ENCODE measurements at regions not wholly inside any gene's neighbourhood (a gene's known extent, or its start where the extent isn't known, plus 50 kb on each side); places are given as distances from the start of the nearest gene placed in this dataset.
A peak's percentile ranks its signal among the peaks of the same experiment; 100 is the strongest.

DNA sequence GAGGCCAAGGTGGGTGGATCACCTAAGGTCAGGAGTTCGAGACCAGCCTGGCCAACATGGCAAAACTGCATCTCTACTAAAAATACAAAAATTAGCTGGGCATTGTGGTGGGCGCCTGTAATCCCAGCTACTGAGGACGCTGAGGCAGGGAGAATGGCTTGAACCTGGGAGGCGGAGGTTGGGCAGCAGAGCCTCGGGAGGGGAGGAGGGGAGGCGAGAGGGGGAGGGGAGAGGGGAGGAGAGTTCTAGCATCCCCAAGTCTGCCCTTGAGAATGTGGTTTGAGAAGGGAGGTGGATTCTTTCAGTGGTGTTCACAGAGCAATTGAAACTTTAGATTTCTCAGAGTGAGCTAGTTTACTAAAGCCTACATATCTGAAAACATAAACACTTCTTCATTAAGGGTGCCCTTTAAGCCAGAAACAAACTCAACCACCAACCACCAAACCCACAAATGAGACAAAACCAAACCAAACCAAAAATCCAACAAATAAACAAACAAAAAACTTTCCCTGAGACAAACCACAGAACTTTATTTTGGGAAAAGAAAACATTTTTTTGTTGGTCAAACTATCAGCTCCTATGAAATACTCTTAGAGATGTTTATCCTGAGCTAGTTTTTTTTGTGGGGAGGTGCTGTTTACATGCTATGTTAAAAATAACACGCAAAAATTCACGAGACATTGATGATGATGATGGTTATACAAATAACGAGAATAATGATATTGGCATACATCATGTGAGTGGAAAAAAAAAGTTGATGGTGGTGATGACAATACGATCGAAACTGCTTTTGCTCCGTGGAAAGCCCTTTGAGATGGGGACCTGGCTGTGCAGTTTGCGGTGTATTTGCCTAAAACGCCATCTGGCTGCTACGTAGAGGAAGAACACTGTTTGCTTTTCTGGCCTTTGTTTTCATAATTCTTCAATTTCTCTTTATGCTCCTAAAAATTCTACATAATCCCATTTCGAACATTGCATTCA lies 98.2 kb upstream of the PRKX start:
- peaks cover 0 to 2% (median under 1%) of the 10 kb centered on the region in 4 donors for H3K4me1 ChIP-seq (ENCODE audit: control insufficient read depth in 4 of 4, insufficient read depth in 4 of 4, low read length in 3 of 4)
- no peak overlapping the region for H3K4me3 ChIP-seq (ENCODE audit: low read depth in 1 of 3, low read length in 3 of 3)
- peaks cover 0 to 2% (median 0%) of the 10 kb centered on the region in 4 donors for H3K27me3 ChIP-seq (ENCODE audit: control insufficient read depth in 4 of 4, insufficient read depth in 4 of 4, low read length in 3 of 4)
- no peak for DNase-seq (ENCODE audit: low spot score)
- no peak overlapping the region for H3K9ac ChIP-seq (ENCODE audit: low read depth in 1 of 2, low read length in 2 of 2)
- H3K27ac ChIP-seq (ENCODE audit: low read depth in 1 of 2, low read length in 2 of 2), result no peak overlapping the region
- H3K36me3 ChIP-seq (ENCODE audit: control insufficient read depth in 4 of 4, insufficient read depth in 3 of 4, low read depth in 1 of 4, low read length in 3 of 4), result no peaks in the 10 kb centered on the region
- whole genome bisulfite sequencing, result 73% methylated on average over 16 of the region's 16 CpGs
- no peaks in the 10 kb centered on the region for H3K9me3 ChIP-seq (ENCODE audit: control insufficient read depth in 4 of 4, low read length in 3 of 4)
- TF ChIP-seq RAD21 (IDR thresholded peaks at IDR 0.05), result peak in 1 of 2 donors; percentile 83
- TF ChIP-seq GABPA (IDR thresholded peaks at IDR 0.05 in 1 of 2, conservative IDR thresholded peaks at IDR 0.05 in 1 of 2), result no peak
- TF ChIP-seq, protein P1, sequence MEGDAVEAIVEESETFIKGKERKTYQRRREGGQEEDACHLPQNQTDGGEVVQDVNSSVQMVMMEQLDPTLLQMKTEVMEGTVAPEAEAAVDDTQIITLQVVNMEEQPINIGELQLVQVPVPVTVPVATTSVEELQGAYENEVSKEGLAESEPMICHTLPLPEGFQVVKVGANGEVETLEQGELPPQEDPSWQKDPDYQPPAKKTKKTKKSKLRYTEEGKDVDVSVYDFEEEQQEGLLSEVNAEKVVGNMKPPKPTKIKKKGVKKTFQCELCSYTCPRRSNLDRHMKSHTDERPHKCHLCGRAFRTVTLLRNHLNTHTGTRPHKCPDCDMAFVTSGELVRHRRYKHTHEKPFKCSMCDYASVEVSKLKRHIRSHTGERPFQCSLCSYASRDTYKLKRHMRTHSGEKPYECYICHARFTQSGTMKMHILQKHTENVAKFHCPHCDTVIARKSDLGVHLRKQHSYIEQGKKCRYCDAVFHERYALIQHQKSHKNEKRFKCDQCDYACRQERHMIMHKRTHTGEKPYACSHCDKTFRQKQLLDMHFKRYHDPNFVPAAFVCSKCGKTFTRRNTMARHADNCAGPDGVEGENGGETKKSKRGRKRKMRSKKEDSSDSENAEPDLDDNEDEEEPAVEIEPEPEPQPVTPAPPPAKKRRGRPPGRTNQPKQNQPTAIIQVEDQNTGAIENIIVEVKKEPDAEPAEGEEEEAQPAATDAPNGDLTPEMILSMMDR (IDR thresholded peaks at IDR 0.05; ENCODE audit: low read depth, low read length, missing input control), result peak; percentile 27
- no peak for TF ChIP-seq TAF1 (conservative IDR thresholded peaks at IDR 0.05)

DNA sequence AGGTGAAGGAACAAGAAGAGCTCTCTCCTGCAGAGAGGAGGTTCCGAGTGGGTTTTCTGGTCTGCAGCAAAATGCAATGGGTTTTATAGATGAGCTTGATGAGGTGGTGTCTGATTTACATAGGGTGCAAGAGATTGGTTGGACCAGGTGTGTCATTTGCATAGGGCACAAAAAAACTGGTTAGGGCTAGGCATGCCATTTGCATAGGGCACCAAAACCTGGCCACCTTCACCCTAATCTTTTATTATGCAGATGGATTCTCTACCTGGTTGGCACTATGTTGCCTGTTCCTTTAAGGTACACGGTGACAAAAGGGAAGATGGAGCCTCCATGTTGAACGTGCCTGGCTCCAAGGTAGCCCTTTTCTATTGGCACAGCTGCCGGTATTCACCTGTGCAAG lies 94.5 kb upstream of the PRKX start:
- H3K36me3 ChIP-seq (ENCODE audit: control insufficient read depth in 4 of 4, insufficient read depth in 3 of 4, low read depth in 1 of 4, low read length in 3 of 4), result no peaks in the 10 kb centered on the region
- H3K9me3 ChIP-seq (ENCODE audit: control insufficient read depth in 4 of 4, low read length in 3 of 4), result no peaks in the 10 kb centered on the region
- H3K27me3 ChIP-seq (ENCODE audit: control insufficient read depth in 4 of 4, insufficient read depth in 4 of 4, low read length in 3 of 4), result peaks cover 0 to 2% (median 0%) of the 10 kb centered on the region in 4 donors
- TF ChIP-seq, protein P2, sequence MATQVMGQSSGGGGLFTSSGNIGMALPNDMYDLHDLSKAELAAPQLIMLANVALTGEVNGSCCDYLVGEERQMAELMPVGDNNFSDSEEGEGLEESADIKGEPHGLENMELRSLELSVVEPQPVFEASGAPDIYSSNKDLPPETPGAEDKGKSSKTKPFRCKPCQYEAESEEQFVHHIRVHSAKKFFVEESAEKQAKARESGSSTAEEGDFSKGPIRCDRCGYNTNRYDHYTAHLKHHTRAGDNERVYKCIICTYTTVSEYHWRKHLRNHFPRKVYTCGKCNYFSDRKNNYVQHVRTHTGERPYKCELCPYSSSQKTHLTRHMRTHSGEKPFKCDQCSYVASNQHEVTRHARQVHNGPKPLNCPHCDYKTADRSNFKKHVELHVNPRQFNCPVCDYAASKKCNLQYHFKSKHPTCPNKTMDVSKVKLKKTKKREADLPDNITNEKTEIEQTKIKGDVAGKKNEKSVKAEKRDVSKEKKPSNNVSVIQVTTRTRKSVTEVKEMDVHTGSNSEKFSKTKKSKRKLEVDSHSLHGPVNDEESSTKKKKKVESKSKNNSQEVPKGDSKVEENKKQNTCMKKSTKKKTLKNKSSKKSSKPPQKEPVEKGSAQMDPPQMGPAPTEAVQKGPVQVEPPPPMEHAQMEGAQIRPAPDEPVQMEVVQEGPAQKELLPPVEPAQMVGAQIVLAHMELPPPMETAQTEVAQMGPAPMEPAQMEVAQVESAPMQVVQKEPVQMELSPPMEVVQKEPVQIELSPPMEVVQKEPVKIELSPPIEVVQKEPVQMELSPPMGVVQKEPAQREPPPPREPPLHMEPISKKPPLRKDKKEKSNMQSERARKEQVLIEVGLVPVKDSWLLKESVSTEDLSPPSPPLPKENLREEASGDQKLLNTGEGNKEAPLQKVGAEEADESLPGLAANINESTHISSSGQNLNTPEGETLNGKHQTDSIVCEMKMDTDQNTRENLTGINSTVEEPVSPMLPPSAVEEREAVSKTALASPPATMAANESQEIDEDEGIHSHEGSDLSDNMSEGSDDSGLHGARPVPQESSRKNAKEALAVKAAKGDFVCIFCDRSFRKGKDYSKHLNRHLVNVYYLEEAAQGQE (IDR thresholded peaks at IDR 0.05), result no peak
- TF ChIP-seq, protein P3, sequence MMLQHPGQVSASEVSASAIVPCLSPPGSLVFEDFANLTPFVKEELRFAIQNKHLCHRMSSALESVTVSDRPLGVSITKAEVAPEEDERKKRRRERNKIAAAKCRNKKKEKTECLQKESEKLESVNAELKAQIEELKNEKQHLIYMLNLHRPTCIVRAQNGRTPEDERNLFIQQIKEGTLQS (IDR thresholded peaks at IDR 0.05), result no peak
- TF ChIP-seq HNF4G (IDR thresholded peaks at IDR 0.05) (no peak), YY1 (IDR thresholded peaks at IDR 0.05) (no peak), HNF4A (conservative IDR thresholded peaks at IDR 0.05) (no peak), NR2F2 (IDR thresholded peaks at IDR 0.05) (no peak), SP1 (IDR thresholded peaks at IDR 0.05) (no peak), RXRA (IDR thresholded peaks at IDR 0.05) (no peak), TAF1 (conservative IDR thresholded peaks at IDR 0.05) (no peak)
- TF ChIP-seq, protein P4, sequence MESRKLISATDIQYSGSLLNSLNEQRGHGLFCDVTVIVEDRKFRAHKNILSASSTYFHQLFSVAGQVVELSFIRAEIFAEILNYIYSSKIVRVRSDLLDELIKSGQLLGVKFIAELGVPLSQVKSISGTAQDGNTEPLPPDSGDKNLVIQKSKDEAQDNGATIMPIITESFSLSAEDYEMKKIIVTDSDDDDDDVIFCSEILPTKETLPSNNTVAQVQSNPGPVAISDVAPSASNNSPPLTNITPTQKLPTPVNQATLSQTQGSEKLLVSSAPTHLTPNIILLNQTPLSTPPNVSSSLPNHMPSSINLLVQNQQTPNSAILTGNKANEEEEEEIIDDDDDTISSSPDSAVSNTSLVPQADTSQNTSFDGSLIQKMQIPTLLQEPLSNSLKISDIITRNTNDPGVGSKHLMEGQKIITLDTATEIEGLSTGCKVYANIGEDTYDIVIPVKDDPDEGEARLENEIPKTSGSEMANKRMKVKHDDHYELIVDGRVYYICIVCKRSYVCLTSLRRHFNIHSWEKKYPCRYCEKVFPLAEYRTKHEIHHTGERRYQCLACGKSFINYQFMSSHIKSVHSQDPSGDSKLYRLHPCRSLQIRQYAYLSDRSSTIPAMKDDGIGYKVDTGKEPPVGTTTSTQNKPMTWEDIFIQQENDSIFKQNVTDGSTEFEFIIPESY (IDR thresholded peaks at IDR 0.05), result no peak
- TF ChIP-seq, protein P1 (IDR thresholded peaks at IDR 0.05; ENCODE audit: low read depth, low read length, missing input control), result no peak
- WGBS, result 47% methylated on average over 4 of the region's 4 CpGs
- H3K4me1 ChIP-seq (ENCODE audit: control insufficient read depth in 4 of 4, insufficient read depth in 4 of 4, low read length in 3 of 4), result no peaks in the 10 kb centered on the region
- H3K9ac ChIP-seq (ENCODE audit: low read depth in 1 of 2, low read length in 2 of 2), result no peak overlapping the region
- H3K4me3 ChIP-seq (ENCODE audit: low read depth in 1 of 3, low read length in 3 of 3), result no peak overlapping the region
- no peak for DNase-seq (ENCODE audit: low spot score)
- no peak overlapping the region for H3K27ac ChIP-seq (ENCODE audit: low read depth in 1 of 2, low read length in 2 of 2)

All from liver (tissue), 8 donors.